SK-N-SH (cell line): ENCODE measurements at regions not wholly inside any gene's neighbourhood (a gene's known extent, or its start where the extent isn't known, plus 50 kb on each side); places are given as distances from the start of the nearest gene placed in this dataset.

Source experiments
- CTCF ChIP-seq: fragments of 200-600 bp; sonication (generic); IDR thresholded peaks from 2 replicates; pipeline ENCODE4 v1.6.1; 2017; ENCODE audit warnings: antibody characterized with exemption, mild to moderate bottlenecking, moderate library complexity
- POLR2AphosphoS5 ChIP-seq: IDR thresholded peaks from 2 replicates; pipeline ENCODE4 v1.6.1; 2012; ENCODE audit warnings: low read depth, low read length
- RFX5 ChIP-seq: IDR thresholded peaks from 2 replicates; pipeline ENCODE4 v1.6.1; 2012; ENCODE audit warnings: mild to moderate bottlenecking, improper control_type of control experiment, low read length
- TAF1 ChIP-seq: IDR thresholded peaks from 2 replicates; pipeline ENCODE4 v1.6.1; 2012; ENCODE audit warnings: low read depth, mild to moderate bottlenecking, low read length, moderate library complexity, borderline replicate concordance

- TF ChIP-seq CTCF (no peak), TAF1 (no peak), POLR2AphosphoS5 (no peak), RFX5 (no peak)
These were observed 122.0 kb downstream of the KLF13 start for GRCh38 chr15:31448635-31448979.
